Breast epithelium (tissue), 3 donors: ENCODE measurements at regions not wholly inside any gene's neighbourhood (a gene's known extent, or its start where the extent isn't known, plus 50 kb on each side); places are given as distances from the start of the nearest gene placed in this dataset.

Experiments
- CTCF ChIP-seq, 3 donors: fragments of 450-650 bp; IDR thresholded peaks; one replicate each; pipeline ENCODE4 v1.5.1; 2016 to 2017; ENCODE audit warnings: antibody characterized with exemption in 3 of 3, mild to moderate bottlenecking in 3 of 3, moderate library complexity in 3 of 3
- POLR2A ChIP-seq: fragments of 450-650 bp; IDR thresholded peaks from one replicate; pipeline ENCODE4 v1.6.1; 2016; ENCODE audit warnings: antibody characterized with exemption, mild to moderate bottlenecking, moderate library complexity
- POLR2AphosphoS5 ChIP-seq, 3 donors: sonication (generic); formaldehyde crosslinking; IDR thresholded peaks; one replicate each; pipeline ENCODE4 v1.6.1; 2017; ENCODE audit warnings: antibody characterized with exemption in 3 of 3

GRCh38 chr17:71964559-71964958 lies 156.3 kb upstream of the SOX9 start:
- TF ChIP-seq CTCF (IDR thresholded peaks at IDR 0.05): no peak
- TF ChIP-seq POLR2A: no peak
- no peak for TF ChIP-seq POLR2AphosphoS5 (IDR thresholded peaks at IDR 0.05)
